GM23338 (cell line): ENCODE measurements at regions not wholly inside any gene's neighbourhood (a gene's known extent, or its start where the extent isn't known, plus 50 kb on each side); places are given as distances from the start of the nearest gene placed in this dataset.

Source experiments
- ATAC-seq: fragments of 200-7000 bp; cut with Tn5 transposase; 3 replicates; pipeline ENCODE4 v1.9.1; 2020
- DNase-seq: peaks from one replicate; pipeline ENCODE4 v3.0.0-alpha.2; 2015; ENCODE audit warnings: low spot score
- H2AFZ ChIP-seq: fragments of 200-600 bp; sonication (generic); 2 replicates; pipeline ENCODE4 v1.8.0; 2016; ENCODE audit warnings: antibody characterized with exemption, mild to moderate bottlenecking, moderate library complexity
- H3F3A ChIP-seq: fragments of 200-600 bp; sonication (generic); replicated peaks from 2 replicates; pipeline ENCODE4 v1.8.0; 2017; ENCODE audit warnings: antibody characterized with exemption, mixed run types, low read depth
- H3K27ac ChIP-seq: fragments of 200-600 bp; sonication (generic); 2 replicates; pipeline ENCODE4 v1.6.1; 2016; ENCODE audit warnings: low read depth
- H3K27me3 ChIP-seq: fragments of 200-600 bp; sonication (generic); 2 replicates; pipeline ENCODE4 v1.8.0; 2016; ENCODE audit warnings: mild to moderate bottlenecking, mixed run types, moderate library complexity; ENCODE audit not compliant: insufficient read depth
- H3K36me3 ChIP-seq: fragments of 200-600 bp; sonication (generic); 2 replicates; pipeline ENCODE4 v1.8.0; 2016; ENCODE audit warnings: mild to moderate bottlenecking; ENCODE audit not compliant: insufficient read depth
- H3K4me1 ChIP-seq: fragments of 200-600 bp; sonication (generic); 2 replicates; pipeline ENCODE4 v1.8.0; 2016; ENCODE audit warnings: mild to moderate bottlenecking, moderate library complexity; ENCODE audit not compliant: insufficient read depth
- H3K4me2 ChIP-seq: fragments of 200-600 bp; sonication (generic); 2 replicates; pipeline ENCODE4 v1.7.1; 2017; ENCODE audit warnings: mixed run types
- H3K4me3 ChIP-seq: fragments of 200-600 bp; sonication (generic); 2 replicates; pipeline ENCODE4 v1.6.1; 2016; ENCODE audit warnings: mixed run types
- H3K79me2 ChIP-seq: fragments of 200-600 bp; sonication (generic); replicated peaks from 2 replicates; pipeline ENCODE4 v1.8.0; 2017; ENCODE audit warnings: mild to moderate bottlenecking; ENCODE audit not compliant: insufficient read depth
- H3K9me2 ChIP-seq: fragments of 200-600 bp; sonication (generic); 2 replicates; pipeline ENCODE4 v1.8.0; 2017; ENCODE audit not compliant: insufficient read depth
- H4K20me1 ChIP-seq: fragments of 200-600 bp; sonication (generic); replicated peaks from 2 replicates; pipeline ENCODE4 v1.8.0; 2017; ENCODE audit warnings: mild to moderate bottlenecking; ENCODE audit not compliant: insufficient read depth
- H3K27ac Mint-ChIP-seq: 2 replicates; pipeline ENCODE4 v1.8.0; 2020; ENCODE audit warnings: inconsistent platforms, mild to moderate bottlenecking, moderate library complexity, mixed read lengths
- H3K27me3 Mint-ChIP-seq: 3 replicates; pipeline ENCODE4 v1.8.0; 2022; ENCODE audit warnings: low read depth, mild to moderate bottlenecking, moderate library complexity, mixed read lengths, inconsistent platforms; ENCODE audit not compliant: insufficient read depth, poor library complexity
- H3K36me3 Mint-ChIP-seq: 3 replicates; pipeline ENCODE4 v1.8.0; 2021; ENCODE audit warnings: low read depth, mild to moderate bottlenecking, inconsistent platforms, moderate library complexity, mixed read lengths
- H3K4me1 Mint-ChIP-seq: 3 replicates; pipeline ENCODE4 v1.8.0; 2020; ENCODE audit warnings: mild to moderate bottlenecking, inconsistent platforms, mixed read lengths
- H3K4me3 Mint-ChIP-seq: 3 replicates; pipeline ENCODE4 v1.8.0; 2021; ENCODE audit warnings: moderate library complexity, mild to moderate bottlenecking, inconsistent platforms, mixed read lengths
- H3K9me3 Mint-ChIP-seq: 3 replicates; pipeline ENCODE4 v1.8.0; 2020; ENCODE audit warnings: moderate library complexity, mild to moderate bottlenecking, inconsistent platforms, mixed read lengths
- EZH2 ChIP-seq: fragments of 200-600 bp; sonication (generic); IDR thresholded peaks from one replicate; pipeline ENCODE4 v1.8.0; 2017; ENCODE audit warnings: antibody characterized with exemption, mild to moderate bottlenecking, low read depth; ENCODE audit not compliant: unreplicated experiment
- EZH2phosphoT487 ChIP-seq: fragments of 200-600 bp; sonication (generic); IDR thresholded peaks from one replicate; pipeline ENCODE4 v1.8.1; 2018; ENCODE audit warnings: antibody characterized with exemption; ENCODE audit not compliant: unreplicated experiment
- NANOG ChIP-seq: IDR thresholded peaks from 2 replicates; pipeline ENCODE4 v1.6.1; 2016; ENCODE audit warnings: antibody characterized with exemption, borderline replicate concordance
- POLR2AphosphoS5 ChIP-seq: IDR thresholded peaks from 2 replicates; pipeline ENCODE4 v1.6.1; 2016; ENCODE audit warnings: antibody characterized with exemption, low read depth
- REST ChIP-seq: IDR thresholded peaks from one replicate; pipeline ENCODE4 v1.6.1; 2018; ENCODE audit warnings: antibody characterized with exemption; ENCODE audit not compliant: unreplicated experiment
- ZNF462 ChIP-seq: fragments of 250-450 bp; sonication (Bioruptor Pico); IDR thresholded peaks from 2 replicates; pipeline ENCODE4 v1.5.0; 2020; ENCODE audit warnings: mild to moderate bottlenecking, moderate library complexity

- no peak for TF ChIP-seq ZNF462
- TF ChIP-seq EZH2 = no peak
Observed at GRCh38 chr1:94701796-94702441, 118.2 kb upstream of the SLC44A3 start (continued).

- Mint-ChIP-seq H3K4me1 (peaks cover 11% of the 10 kb centered on the region), H3K36me3 (no peaks in the 10 kb centered on the region), H3K9me3 (no peaks in the 10 kb centered on the region), H3K4me3 (no peak overlapping the region), H3K27me3 (no peaks in the 10 kb centered on the region), H3K27ac (no peak overlapping the region)
- Histone ChIP-seq H3K27me3 (no peaks in the 10 kb centered on the region), H3K36me3 (no peaks in the 10 kb centered on the region), H2AFZ (no peak overlapping the region), H3K4me2 (no peak overlapping the region), H3K4me3 (no peak overlapping the region), H3K4me1 (no peaks in the 10 kb centered on the region; the same call in 1 of the 2 replicates), H3K9me2 (no peaks in the 10 kb centered on the region), H4K20me1 (no peaks in the 10 kb centered on the region), H3K79me2 (no peaks in the 10 kb centered on the region), H3F3A (no peaks in the 10 kb centered on the region), H3K27ac (no peak overlapping the region)
- TF ChIP-seq POLR2AphosphoS5 = no peak
- no peak for TF ChIP-seq EZH2
- TF ChIP-seq EZH2phosphoT487 = no peak
- no peak for TF ChIP-seq NANOG
- TF ChIP-seq REST = no peak
- ATAC-seq = no peak
- DNase-seq = no peak
Observed at GRCh38 chr1:94698759-94699502, 121.2 kb upstream of the SLC44A3 start.
